Keratinocyte (primary cell): ENCODE measurements at regions not wholly inside any gene's neighbourhood (a gene's known extent, or its start where the extent isn't known, plus 50 kb on each side); places are given as distances from the start of the nearest gene placed in this dataset.

Experiments
- DNase-seq: peaks from one replicate; pipeline ENCODE4 v3.0.0-alpha.2; 2011; ENCODE audit warnings: low read depth, missing footprints, low spot score
- FAIRE-seq: peaks from 2 replicates; lab custom pipeline; 2011; peaks lifted over from hg19 to GRCh38; lab: Jason Lieb, UNC
- H2AFZ ChIP-seq: 2 replicates; pipeline ENCODE4 v1.6.0; 2012; ENCODE audit warnings: low read length, control low read depth, inconsistent platforms; ENCODE audit not compliant: control insufficient read depth
- H3K27ac ChIP-seq: 2 replicates; pipeline ENCODE4 v1.5.1; 2011; ENCODE audit warnings: low read length; ENCODE audit not compliant: control insufficient read depth, insufficient read depth
- H3K27me3 ChIP-seq: 3 replicates; pipeline ENCODE4 v1.6.0; 2011; ENCODE audit warnings: low read length; ENCODE audit not compliant: control insufficient read depth, insufficient read depth; ENCODE audit errors: extremely low read depth
- H3K36me3 ChIP-seq, 2 experiments: 2 replicates in 1 of 2; 3 replicates in 1 of 2; pipeline ENCODE4 v1.5.1; 2011; ENCODE audit warnings: low read length in 2 of 2, mild to moderate bottlenecking in 1 of 2; ENCODE audit not compliant: control insufficient read depth in 2 of 2, insufficient read depth in 2 of 2; ENCODE audit errors: extremely low read depth in 1 of 2
- H3K4me1 ChIP-seq: 3 replicates; pipeline ENCODE4 v1.5.1; 2011; ENCODE audit warnings: low read length; ENCODE audit not compliant: control insufficient read depth, insufficient read depth; ENCODE audit errors: extremely low read depth
- H3K4me2 ChIP-seq: 3 replicates; pipeline ENCODE4 v1.6.0; 2011; ENCODE audit warnings: low read depth, low read length; ENCODE audit not compliant: control insufficient read depth, insufficient read depth; ENCODE audit errors: extremely low read depth
- H3K4me3 ChIP-seq, 3 experiments: fragments of 200-600 bp in 1 of 3; sonication (generic) in 1 of 3; 2 replicates in 2 of 3; 3 replicates in 1 of 3; pipeline ENCODE4 v1.5.1; 2011 to 2016; ENCODE audit warnings: low read length in 3 of 3, mild to moderate bottlenecking in 3 of 3, control low read depth in 2 of 3, inconsistent platforms in 1 of 3, low read depth in 1 of 3, mixed read lengths in 1 of 3, mixed run types in 1 of 3, moderate library complexity in 1 of 3; ENCODE audit not compliant: control insufficient read depth in 2 of 3, insufficient read depth in 2 of 3; ENCODE audit errors: extremely low read depth in 1 of 3
- H3K79me2 ChIP-seq: 2 replicates; pipeline ENCODE4 v1.6.0; 2012; ENCODE audit warnings: low read length; ENCODE audit not compliant: control insufficient read depth, insufficient read depth
- H3K9ac ChIP-seq: 3 replicates; pipeline ENCODE4 v1.6.0; 2011; ENCODE audit warnings: low read length; ENCODE audit not compliant: control insufficient read depth, insufficient read depth; ENCODE audit errors: extremely low read depth
- H3K9me1 ChIP-seq: 3 replicates; pipeline ENCODE4 v1.6.0; 2011; ENCODE audit warnings: low read length; ENCODE audit not compliant: control insufficient read depth, insufficient read depth; ENCODE audit errors: extremely low read depth
- H3K9me3 ChIP-seq: 2 replicates; pipeline ENCODE4 v1.5.1; 2012; ENCODE audit warnings: low read depth, low read length; ENCODE audit not compliant: control insufficient read depth
- H4K20me1 ChIP-seq: 3 replicates; pipeline ENCODE4 v1.6.0; 2011; ENCODE audit warnings: low read length; ENCODE audit not compliant: control insufficient read depth, insufficient read depth; ENCODE audit errors: extremely low read depth
- EZH2 ChIP-seq: IDR thresholded peaks from one replicate; pipeline ENCODE4 v1.6.1; 2012; ENCODE audit warnings: inconsistent platforms, mild to moderate bottlenecking, low read length, moderate library complexity
- dilution Hi-C: fragments of 300-500 bp; cut with MboI; formaldehyde crosslinking; loops from one replicate; pipeline ENCODE4 v1.7.0; 2020; ENCODE audit warnings: low sequenced_read_pairs; ENCODE audit not compliant: extremely low pct_ligation_motif_present
- TF ChIP-seq, protein P1 (sequence below), 3 experiments: IDR thresholded peaks in 1 of 3; conservative IDR thresholded peaks in 1 of 3; optimal IDR thresholded peaks in 1 of 3; 2 replicates in 2 of 3; 3 replicates in 1 of 3; pipeline versions ENCODE3 to v1.5.1; 2011; ENCODE audit warnings: low read length in 3 of 3, mild to moderate bottlenecking in 3 of 3, moderate library complexity in 2 of 3, control low read depth in 1 of 3, inconsistent platforms in 1 of 3; ENCODE audit not compliant: insufficient read depth in 2 of 3; ENCODE audit errors: extremely low read depth in 1 of 3

DNA sequence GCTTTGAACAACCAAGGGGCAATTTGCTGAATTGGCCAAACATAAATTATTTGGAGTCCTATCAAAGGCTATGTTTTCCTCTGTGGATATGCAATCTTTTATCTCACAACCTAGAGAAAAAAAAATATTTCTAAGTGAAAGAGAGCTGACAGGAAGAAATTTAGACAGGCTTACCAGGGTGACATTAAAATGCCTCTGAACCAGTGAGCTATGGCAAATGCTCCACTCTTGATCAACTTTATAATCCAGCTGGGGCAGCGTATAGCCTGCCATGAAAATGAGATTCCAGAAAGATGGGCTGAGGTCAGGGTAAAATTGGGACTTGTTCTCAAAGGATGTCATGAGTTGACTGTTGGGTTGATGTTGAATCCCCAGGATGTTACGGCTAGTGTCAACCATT, 399.3 kb upstream of the TRPC7 start:
- no peaks in the 10 kb centered on the region for H3K4me1 ChIP-seq
- H3K27ac ChIP-seq, result no peak overlapping the region
- H3K9ac ChIP-seq, result no peak overlapping the region
- no peak for DNase-seq
- H3K79me2 ChIP-seq, result no peaks in the 10 kb centered on the region
- no peak overlapping the region for H3K4me2 ChIP-seq
- dilution Hi-C loops, result no loop called here
- no peaks in the 10 kb centered on the region for H3K36me3 ChIP-seq
- H3K9me3 ChIP-seq, result no peaks in the 10 kb centered on the region
- TF ChIP-seq, protein P1, sequence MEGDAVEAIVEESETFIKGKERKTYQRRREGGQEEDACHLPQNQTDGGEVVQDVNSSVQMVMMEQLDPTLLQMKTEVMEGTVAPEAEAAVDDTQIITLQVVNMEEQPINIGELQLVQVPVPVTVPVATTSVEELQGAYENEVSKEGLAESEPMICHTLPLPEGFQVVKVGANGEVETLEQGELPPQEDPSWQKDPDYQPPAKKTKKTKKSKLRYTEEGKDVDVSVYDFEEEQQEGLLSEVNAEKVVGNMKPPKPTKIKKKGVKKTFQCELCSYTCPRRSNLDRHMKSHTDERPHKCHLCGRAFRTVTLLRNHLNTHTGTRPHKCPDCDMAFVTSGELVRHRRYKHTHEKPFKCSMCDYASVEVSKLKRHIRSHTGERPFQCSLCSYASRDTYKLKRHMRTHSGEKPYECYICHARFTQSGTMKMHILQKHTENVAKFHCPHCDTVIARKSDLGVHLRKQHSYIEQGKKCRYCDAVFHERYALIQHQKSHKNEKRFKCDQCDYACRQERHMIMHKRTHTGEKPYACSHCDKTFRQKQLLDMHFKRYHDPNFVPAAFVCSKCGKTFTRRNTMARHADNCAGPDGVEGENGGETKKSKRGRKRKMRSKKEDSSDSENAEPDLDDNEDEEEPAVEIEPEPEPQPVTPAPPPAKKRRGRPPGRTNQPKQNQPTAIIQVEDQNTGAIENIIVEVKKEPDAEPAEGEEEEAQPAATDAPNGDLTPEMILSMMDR (optimal IDR thresholded peaks at IDR 0.05 in 1 of 3, IDR thresholded peaks at IDR 0.05 in 1 of 3, conservative IDR thresholded peaks at IDR 0.05 in 1 of 3; ENCODE audit: extremely low read depth in 1 of 3, insufficient read depth in 2 of 3, low read length in 3 of 3), result no peak
- no peaks in the 10 kb centered on the region for H4K20me1 ChIP-seq
- no peaks in the 10 kb centered on the region for H3K9me1 ChIP-seq
- H3K4me3 ChIP-seq, result no peak overlapping the region
- no peaks in the 10 kb centered on the region for H3K27me3 ChIP-seq
- no peak for FAIRE-seq
- H2AFZ ChIP-seq, result no peak overlapping the region

DNA sequence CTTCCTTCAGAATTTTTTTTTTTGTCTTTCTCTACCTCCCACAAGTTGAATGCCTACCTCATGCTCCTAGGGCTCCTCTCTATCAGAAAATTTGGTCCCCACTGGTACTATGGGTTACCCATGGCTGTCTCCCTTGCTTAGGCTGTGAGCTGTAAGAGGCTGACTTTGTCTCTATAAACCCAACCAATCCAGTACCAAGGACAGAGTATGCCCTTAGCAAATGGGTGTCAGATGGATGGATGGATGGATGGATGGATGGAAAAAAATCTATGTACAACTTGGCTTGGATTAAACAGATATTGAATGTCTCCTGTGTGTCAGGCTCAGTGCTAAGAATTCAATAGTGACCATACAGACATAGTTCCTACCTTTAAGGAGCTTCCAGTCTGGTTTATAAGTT, 398.2 kb upstream of the TRPC7 start:
- no peak for TF ChIP-seq EZH2
- TF ChIP-seq, protein P1 (optimal IDR thresholded peaks at IDR 0.05 in 1 of 3, IDR thresholded peaks at IDR 0.05 in 1 of 3, conservative IDR thresholded peaks at IDR 0.05 in 1 of 3; ENCODE audit: extremely low read depth in 1 of 3, insufficient read depth in 2 of 3, low read length in 3 of 3), result no peak
- FAIRE-seq, result no peak
- Histone ChIP-seq H3K4me1 (no peaks in the 10 kb centered on the region), H3K9ac (no peak overlapping the region), H3K36me3 (no peaks in the 10 kb centered on the region), H3K4me3 (no peak overlapping the region), H3K79me2 (no peaks in the 10 kb centered on the region), H3K9me1 (no peaks in the 10 kb centered on the region), H3K27me3 (no peaks in the 10 kb centered on the region), H2AFZ (no peak overlapping the region), H3K27ac (no peak overlapping the region), H4K20me1 (no peaks in the 10 kb centered on the region), H3K9me3 (no peaks in the 10 kb centered on the region), H3K4me2 (no peak overlapping the region)
- dilution Hi-C loops, result no loop called here
- DNase-seq, result no peak
